CD14-positive monocyte (primary cell): ENCODE measurements at regions not wholly inside any gene's neighbourhood (a gene's known extent, or its start where the extent isn't known, plus 50 kb on each side); places are given as distances from the start of the nearest gene placed in this dataset.

Experiments
- DNase-seq, 3 donors: peaks; one replicate each; pipeline ENCODE4 v3.0.0-alpha.2; 2011 to 2022
- H2AFZ ChIP-seq: 2 replicates; pipeline ENCODE4 v1.6.0; 2012; ENCODE audit warnings: mild to moderate bottlenecking, low read depth, low read length, inconsistent platforms; ENCODE audit not compliant: insufficient read depth, poor library complexity, severe bottlenecking
- H3K27ac ChIP-seq, 2 donors: 1 replicate in 1 of 2; 2 replicates in 1 of 2; pipeline ENCODE4 v1.5.1; 2012 to 2013; ENCODE audit warnings: low read length in 2 of 2, control low read depth in 1 of 2, inconsistent platforms in 1 of 2, low read depth in 1 of 2, mild to moderate bottlenecking in 1 of 2
- H3K27me3 ChIP-seq, 2 donors: one replicate each; pipeline versions ENCODE4 v1.6.0 to v1.6.1; 2011 to 2013; ENCODE audit warnings: low read length in 2 of 2; ENCODE audit not compliant: control insufficient read depth in 2 of 2, insufficient read depth in 2 of 2
- H3K36me3 ChIP-seq, 2 donors: replicated peaks in 1 of 2; 1 replicate in 1 of 2; 2 replicates in 1 of 2; pipeline versions ENCODE4 v1.5.1 to v1.6.1; 2012 to 2013; ENCODE audit warnings: low read length in 2 of 2, control low read depth in 1 of 2, inconsistent platforms in 1 of 2, mild to moderate bottlenecking in 1 of 2; ENCODE audit not compliant: insufficient read depth in 2 of 2, control insufficient read depth in 1 of 2
- H3K4me1 ChIP-seq, 2 donors: 1 replicate in 1 of 2; 2 replicates in 1 of 2; pipeline versions ENCODE4 v1.5.1 to v1.6.1; 2012 to 2013; ENCODE audit warnings: low read length in 2 of 2, control low read depth in 1 of 2, inconsistent platforms in 1 of 2, mild to moderate bottlenecking in 1 of 2, moderate library complexity in 1 of 2; ENCODE audit not compliant: insufficient read depth in 2 of 2, control insufficient read depth in 1 of 2
- H3K4me2 ChIP-seq: replicated peaks from 2 replicates; pipeline ENCODE3; 2012; ENCODE audit warnings: low read length, moderate library complexity, mild to moderate bottlenecking; ENCODE audit not compliant: poor library complexity, severe bottlenecking; ENCODE audit errors: extremely low read depth
- H3K4me3 ChIP-seq, 3 experiments: fragments of 200-600 bp in 1 of 3; sonication (generic) in 1 of 3; replicated peaks in 1 of 3; 1 replicate in 2 of 3; 2 replicates in 1 of 3; pipeline ENCODE4 v1.5.1; 2011 to 2013; ENCODE audit warnings: low read length in 3 of 3, mild to moderate bottlenecking in 3 of 3, control low read depth in 2 of 3, low read depth in 2 of 3, inconsistent platforms in 1 of 3, moderate library complexity in 1 of 3
- H3K79me2 ChIP-seq: 2 replicates; pipeline ENCODE4 v1.6.0; 2012; ENCODE audit warnings: mild to moderate bottlenecking, control low read depth, inconsistent platforms, low read length, moderate library complexity; ENCODE audit not compliant: insufficient read depth
- H3K9ac ChIP-seq: 2 replicates; pipeline ENCODE4 v1.6.0; 2017; ENCODE audit warnings: low read length, mild to moderate bottlenecking; ENCODE audit not compliant: insufficient read depth, poor library complexity, severe bottlenecking
- H3K9me3 ChIP-seq, 2 donors: replicated peaks in 1 of 2; 1 replicate in 1 of 2; 2 replicates in 1 of 2; pipeline versions ENCODE4 v1.5.1 to v1.6.1; 2012 to 2013; ENCODE audit warnings: low read length in 2 of 2, control low read depth in 1 of 2; ENCODE audit not compliant: control insufficient read depth in 1 of 2, insufficient read depth in 1 of 2
- H4K20me1 ChIP-seq: 2 replicates; pipeline ENCODE4 v1.6.0; 2012; ENCODE audit warnings: mild to moderate bottlenecking, low read length, control low read depth, moderate library complexity; ENCODE audit not compliant: insufficient read depth
- H3K27ac Mint-ChIP-seq, 7 donors: one replicate each; pipeline ENCODE4 v1.8.0; 2020; ENCODE audit warnings: mild to moderate bottlenecking in 7 of 7, mixed read lengths in 7 of 7, moderate library complexity in 6 of 7, inconsistent platforms in 2 of 7
- H3K27me3 Mint-ChIP-seq, 3 donors: one replicate each; pipeline ENCODE4 v1.8.0; 2021 to 2022; ENCODE audit warnings: low read depth in 3 of 3, mild to moderate bottlenecking in 3 of 3, mixed read lengths in 3 of 3, moderate library complexity in 3 of 3, inconsistent platforms in 1 of 3
- H3K36me3 Mint-ChIP-seq, 2 donors: one replicate each; pipeline ENCODE4 v1.8.0; 2020; ENCODE audit warnings: mixed read lengths in 2 of 2, inconsistent platforms in 1 of 2, mild to moderate bottlenecking in 1 of 2
- H3K4me1 Mint-ChIP-seq: one replicate; pipeline ENCODE4 v1.8.0; 2020; ENCODE audit warnings: mild to moderate bottlenecking, mixed read lengths
- H3K4me3 Mint-ChIP-seq, 2 donors: one replicate each; pipeline ENCODE4 v1.8.0; 2020; ENCODE audit warnings: mild to moderate bottlenecking in 2 of 2, mixed read lengths in 2 of 2, moderate library complexity in 1 of 2
- H3K9me3 Mint-ChIP-seq, 7 donors: one replicate each; pipeline ENCODE4 v1.8.0; 2020 to 2022; ENCODE audit warnings: mixed read lengths in 7 of 7, mild to moderate bottlenecking in 6 of 7, moderate library complexity in 6 of 7, inconsistent platforms in 2 of 7
- CTCF ChIP-seq: fragments of 200-600 bp; IDR thresholded peaks from one replicate; pipeline ENCODE4 v1.8.0; 2022; ENCODE audit warnings: antibody characterized with exemption, mild to moderate bottlenecking
- WGBS: methylation state at CpG from one replicate; pipeline ENCODE4 v1.1.5; 2013; ENCODE audit warnings: missing lambda C conversion rate; ENCODE audit not compliant: insufficient coverage; 5-methylcytosine and 5-hydroxymethylcytosine counted together
- intact Hi-C, 2 donors: fragments of 100-400 bp; cut with micrococcal nuclease; formaldehyde crosslinking; loops; one replicate each; pipeline versions ENCODE4 v1.15.0 to v1.15.1; 2023

- Histone ChIP-seq H3K79me2 (no peaks in the 10 kb centered on the region), H3K9me3 (no peaks in the 10 kb centered on the region), H3K4me1 (no peaks in the 10 kb centered on the region), H4K20me1 (no peaks in the 10 kb centered on the region), H3K4me2 (no peak overlapping the region), H3K27ac (no peak overlapping the region), H3K4me3 (no peak overlapping the region), H3K36me3 (no peaks in the 10 kb centered on the region), H3K27me3 (no peaks in the 10 kb centered on the region), H2AFZ (no peak overlapping the region), H3K9ac (no peak overlapping the region)
- no peak for TF ChIP-seq CTCF
- Mint-ChIP-seq H3K27ac (no peak overlapping the region), H3K9me3 (peaks cover 0 to 9% (median 3%) of the 10 kb centered on the region in 7 donors), H3K4me1 (no peaks in the 10 kb centered on the region), H3K4me3 (no peak overlapping the region), H3K27me3 (peaks cover 1 to 2% (median 2%) of the 10 kb centered on the region in 3 donors), H3K36me3 (no peaks in the 10 kb centered on the region)
- 83% methylated on average over 7 of the region's 8 CpGs for WGBS
- no peak for DNase-seq
- intact Hi-C loops = no loop called here
These were observed 196.3 kb downstream of the TTLL7 start for GRCh38 chr1:83802460-83803152.

DNA sequence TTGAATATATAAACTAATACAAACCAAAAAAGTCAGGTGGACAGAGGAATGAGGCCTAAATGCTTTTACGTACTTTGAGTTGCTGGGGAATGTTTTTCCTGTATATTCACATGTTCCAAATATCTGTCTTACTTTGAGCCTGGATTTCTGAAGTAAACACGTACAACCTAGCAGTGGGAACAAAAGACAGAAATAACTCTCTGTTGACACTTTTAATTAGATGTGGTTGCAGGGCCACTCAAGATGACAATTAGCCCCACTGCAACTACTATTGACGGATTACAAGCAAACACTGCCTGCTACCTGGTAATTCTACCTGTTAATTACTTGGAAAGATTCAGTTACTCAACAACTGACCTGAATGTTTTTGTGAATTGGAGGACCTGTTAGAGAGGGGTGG, 196.9 kb downstream of the TTLL7 start:
- Histone ChIP-seq H3K79me2 (no peaks in the 10 kb centered on the region), H2AFZ (no peak overlapping the region), H3K4me1 (no peaks in the 10 kb centered on the region), H3K27me3 (no peaks in the 10 kb centered on the region), H3K36me3 (no peaks in the 10 kb centered on the region), H3K4me2 (no peak overlapping the region), H3K4me3 (no peak overlapping the region), H3K27ac (no peak overlapping the region), H3K9me3 (no peaks in the 10 kb centered on the region), H3K9ac (no peak overlapping the region), H4K20me1 (no peaks in the 10 kb centered on the region)
- Mint-ChIP-seq H3K27ac (no peak overlapping the region), H3K4me3 (no peak overlapping the region), H3K36me3 (no peaks in the 10 kb centered on the region), H3K4me1 (no peaks in the 10 kb centered on the region), H3K27me3 (peaks cover 1 to 2% (median 2%) of the 10 kb centered on the region in 3 donors), H3K9me3 (peaks cover 0 to 9% (median 3%) of the 10 kb centered on the region in 7 donors)
- intact Hi-C loops = no loop called here
- no peak for TF ChIP-seq CTCF
- no CpG with 5 or more reads among the region's 3 CpGs for WGBS
- no peak for DNase-seq
